Endothelial cell of umbilical vein (primary cell): ENCODE measurements at regions not wholly inside any gene's neighbourhood (a gene's known extent, or its start where the extent isn't known, plus 50 kb on each side); places are given as distances from the start of the nearest gene placed in this dataset.

Experiments used
- BruUV-seq: library from RNA; stranded (reverse); fragments of 400-500 nt; replicated peaks from 2 replicates; lab custom pipeline; 2021; lab: Mats Ljungman, UMichigan
- CTCF ChIA-PET: fragments of 300-600, 350-600 bp; sonication (Branson Sonifier 250); formaldehyde crosslinking; loops from one replicate; lab custom pipeline; 2021; ENCODE audit warnings: antibody characterized with exemption, inconsistent platforms; lab: Charles Lee
- POLR2A ChIA-PET: fragments of 300-600, 350-600 bp; sonication (Branson Sonifier 250); formaldehyde crosslinking; loops from one replicate; lab custom pipeline; 2021; ENCODE audit warnings: antibody characterized with exemption, inconsistent platforms; lab: Charles Lee
- DNase-seq: peaks from one replicate; pipeline ENCODE4 v3.0.0-alpha.2; 2011; ENCODE audit warnings: low read depth, low spot score
- FAIRE-seq: peaks from 2 replicates; lab custom pipeline; 2011; peaks lifted over from hg19 to GRCh38; lab: Jason Lieb, UNC
- H2AFZ ChIP-seq: 2 replicates; pipeline ENCODE4 v1.6.0; 2012; ENCODE audit warnings: low read depth, low read length, control low read depth, inconsistent platforms
- H3K27ac ChIP-seq: 2 replicates; pipeline ENCODE4 v1.5.1; 2011; ENCODE audit warnings: low read depth, mild to moderate bottlenecking, control low read depth, low read length, moderate library complexity; ENCODE audit not compliant: insufficient read depth
- H3K27me3 ChIP-seq, 2 experiments: 2 replicates each; pipeline versions ENCODE4 v1.6.0 to v1.6.1; 2011; ENCODE audit warnings: low read length in 2 of 2, mixed read lengths in 1 of 2; ENCODE audit not compliant: control insufficient read depth in 2 of 2, insufficient read depth in 2 of 2
- H3K36me3 ChIP-seq, 2 experiments: 2 replicates in 1 of 2; 3 replicates in 1 of 2; pipeline ENCODE4 v1.5.1; 2011; ENCODE audit warnings: low read length in 2 of 2, mild to moderate bottlenecking in 1 of 2, moderate library complexity in 1 of 2; ENCODE audit not compliant: control insufficient read depth in 2 of 2, insufficient read depth in 2 of 2; ENCODE audit errors: extremely low read depth in 1 of 2
- H3K4me1 ChIP-seq: 3 replicates; pipeline ENCODE4 v1.5.1; 2011; ENCODE audit warnings: mild to moderate bottlenecking, low read length; ENCODE audit not compliant: control insufficient read depth, insufficient read depth; ENCODE audit errors: extremely low read depth
- H3K4me2 ChIP-seq: 2 replicates; pipeline ENCODE4 v1.6.1; 2011; ENCODE audit warnings: low read length, control low read depth, mixed read lengths; ENCODE audit not compliant: insufficient read depth
- H3K4me3 ChIP-seq, 3 experiments: fragments of 200-600 bp in 1 of 3; sonication (generic), shearing (Covaris generic) in 1 of 3; replicated peaks in 1 of 3; 2 replicates each; pipeline ENCODE4 v1.5.1; 2011 to 2016; ENCODE audit warnings: control low read depth in 3 of 3, low read length in 3 of 3, mild to moderate bottlenecking in 2 of 3, inconsistent platforms in 1 of 3, low read depth in 1 of 3, moderate library complexity in 1 of 3; ENCODE audit not compliant: insufficient read depth in 1 of 3
- H3K79me2 ChIP-seq: 2 replicates; pipeline ENCODE4 v1.6.0; 2012; ENCODE audit warnings: low read length, inconsistent platforms; ENCODE audit not compliant: control insufficient read depth, insufficient read depth
- H3K9ac ChIP-seq: replicated peaks from 2 replicates; pipeline ENCODE3; 2011; ENCODE audit warnings: low read length, control low read depth; ENCODE audit not compliant: insufficient read depth; ENCODE audit errors: extremely low read depth
- H3K9me1 ChIP-seq: replicated peaks from 3 replicates; pipeline ENCODE4 v1.6.0; 2011; ENCODE audit warnings: mild to moderate bottlenecking, low read length; ENCODE audit not compliant: control insufficient read depth, insufficient read depth; ENCODE audit errors: extremely low read depth
- H3K9me3 ChIP-seq: replicated peaks from 2 replicates; pipeline ENCODE4 v1.5.1; 2012; ENCODE audit warnings: low read length, inconsistent platforms; ENCODE audit not compliant: control insufficient read depth, insufficient read depth
- H4K20me1 ChIP-seq: replicated peaks from 2 replicates; pipeline ENCODE3; 2011; ENCODE audit warnings: mild to moderate bottlenecking, low read length; ENCODE audit not compliant: control insufficient read depth, insufficient read depth; ENCODE audit errors: extremely low read depth
- FOS ChIP-seq: IDR thresholded peaks from 2 replicates; pipeline ENCODE4 v1.6.1; 2011; ENCODE audit warnings: mild to moderate bottlenecking, low read length, moderate library complexity, borderline replicate concordance; ENCODE audit not compliant: insufficient read depth
- MAX ChIP-seq: IDR thresholded peaks from 2 replicates; pipeline ENCODE4 v1.6.1; 2011; ENCODE audit not compliant: insufficient read depth, insufficient read length
- MYC ChIP-seq: IDR thresholded peaks from one replicate; pipeline ENCODE4 v1.6.1; 2011; ENCODE audit warnings: mild to moderate bottlenecking, low read depth, low read length
- POLR2A ChIP-seq: IDR thresholded peaks from 2 replicates; pipeline ENCODE4 v1.6.1; 2012; ENCODE audit warnings: low read depth, mild to moderate bottlenecking, control low read depth, low read length
- POLR2AphosphoS5 ChIP-seq: IDR thresholded peaks from 2 replicates; pipeline ENCODE4 v1.6.1; 2012; ENCODE audit warnings: low read depth, mild to moderate bottlenecking, control low read depth, low read length, moderate library complexity; ENCODE audit not compliant: insufficient read depth
- dilution Hi-C: fragments of 300-500 bp; cut with MboI; formaldehyde crosslinking; loops from one replicate; pipeline ENCODE4 v1.15.0; 2019; ENCODE audit warnings: low sequenced_read_pairs; ENCODE audit not compliant: extremely low pct_ligation_motif_present
- intact Hi-C: fragments of 100-400 bp; cut with micrococcal nuclease; formaldehyde crosslinking; loops from one replicate; pipeline ENCODE4 v1.10.0; 2022

DNA sequence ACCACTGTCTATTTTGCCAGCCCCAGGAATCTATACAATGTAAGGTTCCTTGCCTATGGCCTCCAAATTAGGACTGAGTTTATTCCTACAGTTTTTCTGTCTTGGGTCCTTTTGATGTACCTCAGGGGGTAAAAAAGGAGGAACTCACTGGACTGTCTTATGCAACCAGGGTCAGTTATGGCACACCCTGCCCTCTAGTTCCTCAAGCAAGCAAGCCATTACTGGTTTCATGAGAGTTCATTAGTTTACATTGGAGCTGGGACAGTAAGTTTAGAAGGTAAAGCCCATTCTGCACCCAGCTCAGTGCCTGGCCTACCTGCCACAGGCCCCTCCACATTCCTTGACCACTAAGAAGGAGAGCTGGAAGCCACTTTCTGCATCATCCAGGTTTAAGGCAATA lies 68.7 kb upstream of the WIPF1 start:
- ChIA-PET CTCF (interaction anchor here (0.7 to 2.6 kb wide), 6 partner anchors 10 to 88 kb away, joined by 3 to 13 read pairs (median 4); no protein-coding TSS in a partner anchor), POLR2A (interaction anchor here (1.2 kb wide), 1 partner anchor 16 kb away, joined by 3 read pairs; no protein-coding TSS in a partner anchor)
- no peaks in the 10 kb centered on the region for H4K20me1 ChIP-seq
- H3K9ac ChIP-seq: no peak overlapping the region
- dilution Hi-C loops: no loop called here
- H2AFZ ChIP-seq: no peak overlapping the region
- H3K9me3 ChIP-seq: no peaks in the 10 kb centered on the region
- DNase-seq: no peak
- no peak overlapping the region for H3K27ac ChIP-seq
- H3K4me3 ChIP-seq: no peak overlapping the region
- H3K79me2 ChIP-seq: no peaks in the 10 kb centered on the region
- no peaks in the 10 kb centered on the region for H3K9me1 ChIP-seq
- H3K27me3 ChIP-seq: no peaks in the 10 kb centered on the region
- TF ChIP-seq MYC (no peak), POLR2A (no peak), MAX (no peak)
- no TSS peak for BruUV-seq
- no peak overlapping the region for H3K4me2 ChIP-seq
- peaks cover 14% of the 10 kb centered on the region for H3K4me1 ChIP-seq
- FAIRE-seq: no peak
- intact Hi-C loops: loop anchor here (5.0 kb wide), 1 partner anchor 39 kb away; no protein-coding TSS in a partner anchor
- no peaks in the 10 kb centered on the region for H3K36me3 ChIP-seq

GRCh38 chr2:174664084-174664759 lies 66.6 kb upstream of the WIPF1 start:
- no peak for FAIRE-seq
- CTCF ChIA-PET: interaction anchor here (0.7 to 1.5 kb wide), 8 partner anchors 10 to 201 kb away, joined by 3 to 6 read pairs (median 4); no protein-coding TSS in a partner anchor
- H3K4me2 ChIP-seq: no peak overlapping the region

More at GRCh38 chr2:174664084-174664759, 66.6 kb upstream of the WIPF1 start:
- H3K9me3 ChIP-seq: no peaks in the 10 kb centered on the region
- H4K20me1 ChIP-seq: no peaks in the 10 kb centered on the region
- no peak overlapping the region for H2AFZ ChIP-seq
- no peak for TF ChIP-seq FOS
- no peak for TF ChIP-seq POLR2AphosphoS5
- no peak for TF ChIP-seq MYC
- no peaks in the 10 kb centered on the region for H3K36me3 ChIP-seq
- no peak overlapping the region for H3K4me3 ChIP-seq
- H3K27ac ChIP-seq: no peak overlapping the region
- peaks cover 14% of the 10 kb centered on the region for H3K4me1 ChIP-seq
- no peaks in the 10 kb centered on the region for H3K9me1 ChIP-seq
- intact Hi-C loops (no loop called here), dilution Hi-C loops (no loop called here)
- POLR2A ChIA-PET: no interaction called here
- no TSS peak for BruUV-seq
- H3K79me2 ChIP-seq: no peaks in the 10 kb centered on the region
- H3K27me3 ChIP-seq: no peaks in the 10 kb centered on the region
- no peak overlapping the region for H3K9ac ChIP-seq
- DNase-seq: no peak
